Upper lobe of right lung (tissue), 1 donor: ENCODE measurements at regions not wholly inside any gene's neighbourhood (a gene's known extent, or its start where the extent isn't known, plus 50 kb on each side); places are given as distances from the start of the nearest gene placed in this dataset.
"Not testable (repeated sequence)": the region's sequence is repeated elsewhere in the genome, so short reads cannot be mapped to it uniquely, and the experiment has no call there.

ENCODE experiments used
- ATAC-seq: fragments of 200-7000 bp; cut with Tn5 transposase; one replicate; pipeline ENCODE4 v1.9.1; 2020; ENCODE audit warnings: mild to moderate bottlenecking, moderate library complexity
- DNase-seq: peaks from one replicate; pipeline ENCODE4 v3.0.0-alpha.2; 2020
- H3K27ac ChIP-seq: fragments of 200-600 bp; one replicate; pipeline ENCODE4 v1.8.0; 2022
- H3K27me3 ChIP-seq: fragments of 200-600 bp; one replicate; pipeline ENCODE4 v1.8.0; 2022; ENCODE audit warnings: mild to moderate bottlenecking
- H3K36me3 ChIP-seq: fragments of 200-600 bp; one replicate; pipeline ENCODE4 v1.8.0; 2022
- H3K4me1 ChIP-seq: fragments of 200-600 bp; one replicate; pipeline ENCODE4 v1.8.0; 2022
- H3K4me3 ChIP-seq: fragments of 200-600 bp; one replicate; pipeline ENCODE4 v1.8.0; 2022; ENCODE audit warnings: mild to moderate bottlenecking
- H3K9me3 ChIP-seq: fragments of 200-600 bp; one replicate; pipeline ENCODE4 v1.8.0; 2022
- CTCF ChIP-seq: fragments of 200-600 bp; IDR thresholded peaks from one replicate; pipeline ENCODE4 v1.8.0; 2022; ENCODE audit warnings: antibody characterized with exemption
- intact Hi-C: fragments of 100-400 bp; cut with DNase I; formaldehyde crosslinking; loops from one replicate; pipeline ENCODE4 v1.11.0; 2022
- donor health status: DM: no; HTN: yes; CAD: no; lungs with severe emphysema.

GRCh38 chr9:88905506-88905905, 85.8 kb upstream of the S1PR3 start:
- no peaks in the 10 kb centered on the region for H3K36me3 ChIP-seq
- no peaks in the 10 kb centered on the region for H3K4me1 ChIP-seq
- H3K4me3 ChIP-seq = no peak overlapping the region
- no peaks in the 10 kb centered on the region for H3K27me3 ChIP-seq
- DNase-seq (no peak), ATAC-seq (no peak)
- no peak overlapping the region for H3K27ac ChIP-seq
- intact Hi-C loops = no loop called here
- TF ChIP-seq CTCF = no peak
- no peaks in the 10 kb centered on the region for H3K9me3 ChIP-seq

- intact Hi-C loops = no loop called here
- ATAC-seq = no peak
These were observed 75.4 kb upstream of the S1PR3 start for GRCh38 chr9:88915916-88916315.

GRCh38 chr9:88916894-88917293, 74.4 kb upstream of the S1PR3 start:
- no peak for DNase-seq
- Histone ChIP-seq H3K27me3 (no peaks in the 10 kb centered on the region), H3K4me3 (no peak overlapping the region), H3K9me3 (peaks cover 4% of the 10 kb centered on the region), H3K4me1 (no peaks in the 10 kb centered on the region), H3K36me3 (no peaks in the 10 kb centered on the region), H3K27ac (no peak overlapping the region)
- no peak for TF ChIP-seq CTCF
- intact Hi-C loops = no loop called here
- ATAC-seq = no peak

More at GRCh38 chr9:88915916-88916315, 75.4 kb upstream of the S1PR3 start:
- Histone ChIP-seq H3K36me3 (no peaks in the 10 kb centered on the region), H3K9me3 (peaks cover 4% of the 10 kb centered on the region), H3K27me3 (no peaks in the 10 kb centered on the region), H3K4me3 (no peak overlapping the region), H3K4me1 (no peaks in the 10 kb centered on the region), H3K27ac (no peak overlapping the region)
- DNase-seq = no peak
- TF ChIP-seq CTCF = no peak

DNA sequence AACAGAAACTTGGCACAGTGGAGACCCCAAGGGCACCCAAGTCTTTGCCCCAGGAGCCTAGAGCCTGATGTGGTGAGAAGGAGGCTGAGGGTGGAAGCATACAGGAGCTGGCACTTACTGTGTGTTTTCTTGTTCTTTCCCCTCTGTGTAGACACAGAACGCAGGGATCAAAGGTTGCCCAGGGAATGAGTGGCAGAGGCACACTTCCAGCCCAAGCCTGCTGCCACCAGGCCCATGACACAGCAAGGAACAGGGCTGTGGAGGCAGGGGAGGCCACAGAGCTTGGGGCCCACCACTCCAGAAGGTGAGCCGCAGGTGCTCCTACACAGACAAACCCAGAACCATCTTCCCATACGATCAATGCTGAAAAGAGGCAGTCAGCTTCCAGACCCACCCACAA, 73.9 kb upstream of the S1PR3 start:
- intact Hi-C loops = no loop called here
- no peak overlapping the region for H3K4me3 ChIP-seq
- no peak for DNase-seq
- no peaks in the 10 kb centered on the region for H3K36me3 ChIP-seq
- H3K27ac ChIP-seq = no peak overlapping the region
- H3K27me3 ChIP-seq = no peaks in the 10 kb centered on the region
- H3K9me3 ChIP-seq = peaks cover 4% of the 10 kb centered on the region
- TF ChIP-seq CTCF = no peak
- no peak for ATAC-seq
- no peaks in the 10 kb centered on the region for H3K4me1 ChIP-seq

GRCh38 chr9:88918537-88918936, 72.7 kb upstream of the S1PR3 start:
- H3K27me3 ChIP-seq, H3K36me3 ChIP-seq, DNase-seq, H3K4me3 ChIP-seq, H3K27ac ChIP-seq, intact Hi-C loops, H3K9me3 ChIP-seq, ATAC-seq, H3K4me1 ChIP-seq: not testable (repeated sequence)

- peaks cover 5% of the 10 kb centered on the region for H3K4me1 ChIP-seq
- peaks cover 4% of the 10 kb centered on the region for H3K9me3 ChIP-seq
- H3K27me3 ChIP-seq = no peaks in the 10 kb centered on the region
- DNase-seq (no peak), ATAC-seq (no peak)
- intact Hi-C loops = no loop called here
- no peak for TF ChIP-seq CTCF
- no peaks in the 10 kb centered on the region for H3K36me3 ChIP-seq
- H3K4me3 ChIP-seq = no peak overlapping the region
- no peak overlapping the region for H3K27ac ChIP-seq
These were observed 70.6 kb upstream of the S1PR3 start for GRCh38 chr9:88920645-88921044.
